Pancreas (tissue), 10 donors: ENCODE measurements at regions not wholly inside any gene's neighbourhood (a gene's known extent, or its start where the extent isn't known, plus 50 kb on each side); places are given as distances from the start of the nearest gene placed in this dataset.
A peak's percentile ranks its signal among the peaks of the same experiment; 100 is the strongest.

Source experiments
- ATAC-seq, 4 donors: fragments of 200-7000 bp; cut with Tn5 transposase; one replicate each; pipeline versions ENCODE4 v1.8.0 to v1.9.1; 2020; ENCODE audit warnings: mild to moderate bottlenecking in 4 of 4, moderate library complexity in 4 of 4
- DNase-seq, 6 donors: peaks; one replicate each; pipeline ENCODE4 v3.0.0-alpha.2; 2020
- FAIRE-seq: peaks from 2 replicates; lab custom pipeline; 2012; peaks lifted over from hg19 to GRCh38; lab: Jason Lieb, UNC
- H3K27ac ChIP-seq, 4 donors: fragments of 200-600 bp; sonication (generic); 1 replicate in 3 of 4; 2 replicates in 1 of 4; pipeline versions ENCODE4 v1.5.0 to v1.8.0; 2020
- H3K27me3 ChIP-seq, 4 donors: fragments of 200-600 bp; one replicate each; pipeline ENCODE4 v1.8.0; 2021
- H3K36me3 ChIP-seq, 3 donors: fragments of 200-600 bp; sonication (generic) in 1 of 3; one replicate each; pipeline versions ENCODE4 v1.5.0 to v1.8.0; 2020 to 2021
- H3K4me1 ChIP-seq, 3 donors: fragments of 200-600 bp; one replicate each; pipeline ENCODE4 v1.8.0; 2021
- H3K4me3 ChIP-seq, 4 donors: fragments of 200-600 bp; sonication (generic) in 2 of 4; one replicate each; pipeline versions ENCODE4 v1.5.0 to v1.8.0; 2020 to 2021
- H3K9me3 ChIP-seq, 4 donors: fragments of 200-600 bp; one replicate each; pipeline ENCODE4 v1.8.0; 2021
- WGBS, 2 donors: extraction: QIAGEN DNeasy Blood & Tissue Kit; methylation state at CpG; one replicate each; pipeline ENCODE4 v1.1.7; 2013; 5-methylcytosine and 5-hydroxymethylcytosine counted together
- intact Hi-C, 3 donors: fragments of 100-400 bp; cut with DNase I; formaldehyde crosslinking; loops; one replicate each; pipeline versions ENCODE4 v1.11.1 to v1.14.2; 2022
- TF ChIP-seq, protein P1 (sequence below), 4 donors: fragments of 200-600 bp; sonication (generic) in 3 of 4; IDR thresholded peaks; one replicate each; pipeline versions ENCODE4 v1.5.0 to v1.8.0; 2021; ENCODE audit warnings: antibody characterized with exemption in 4 of 4
- donor health status: healthy with polysubstance abuse.
- donor health status: DM: no; HTN: no; CAD: no; lungs with moderate emphysema.
- donor health status: DM: no; HTN: no; CAD: no.
- donor health status: control.
- donor health status: control.
- donor health status: Bipolar disorder and iron deficiency.
- donor health status: DM: yes; HTN: yes; CAD: no.
- donor health status: DM: no; HTN: no; CAD: no.
- donor health status: DM: no; HTN: no; CAD: no.
- donor health status: DM: yes; HTN: yes; CAD: no.

GRCh38 chr11:19598456-19598855 is 114.2 kb upstream of the NAV2 start:
- no peak for FAIRE-seq

DNA sequence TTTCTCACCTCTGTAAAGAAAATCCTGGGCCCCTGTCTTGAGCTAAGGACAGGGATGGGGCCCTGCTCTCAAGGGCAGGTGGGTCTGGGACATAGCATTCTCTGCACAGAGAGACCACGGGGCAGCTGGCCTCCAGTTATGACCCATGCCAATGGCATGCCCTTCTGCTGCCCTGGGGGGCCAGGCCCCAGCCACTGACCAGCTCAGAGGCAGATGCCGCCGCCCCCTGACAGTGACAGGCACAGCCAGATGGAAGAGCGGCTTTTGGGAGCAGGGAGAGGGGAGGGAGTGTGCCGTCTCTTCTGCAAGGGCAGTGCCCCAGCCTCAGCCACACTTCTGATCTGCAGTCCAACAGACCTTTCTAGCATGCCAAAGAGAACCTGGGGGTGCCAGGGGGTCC is 114.8 kb upstream of the NAV2 start:
- Histone ChIP-seq H3K27ac (no peak overlapping the region), H3K36me3 (no peaks in the 10 kb centered on the region), H3K4me3 (no peak overlapping the region), H3K27me3 (no peaks in the 10 kb centered on the region), H3K4me1 (no peaks in the 10 kb centered on the region), H3K9me3 (no peaks in the 10 kb centered on the region)
- intact Hi-C loops = no loop called here
- DNase-seq (peak in 1 of 6 donors; percentile 50), FAIRE-seq (no peak), ATAC-seq (no peak)
- TF ChIP-seq, protein P1, sequence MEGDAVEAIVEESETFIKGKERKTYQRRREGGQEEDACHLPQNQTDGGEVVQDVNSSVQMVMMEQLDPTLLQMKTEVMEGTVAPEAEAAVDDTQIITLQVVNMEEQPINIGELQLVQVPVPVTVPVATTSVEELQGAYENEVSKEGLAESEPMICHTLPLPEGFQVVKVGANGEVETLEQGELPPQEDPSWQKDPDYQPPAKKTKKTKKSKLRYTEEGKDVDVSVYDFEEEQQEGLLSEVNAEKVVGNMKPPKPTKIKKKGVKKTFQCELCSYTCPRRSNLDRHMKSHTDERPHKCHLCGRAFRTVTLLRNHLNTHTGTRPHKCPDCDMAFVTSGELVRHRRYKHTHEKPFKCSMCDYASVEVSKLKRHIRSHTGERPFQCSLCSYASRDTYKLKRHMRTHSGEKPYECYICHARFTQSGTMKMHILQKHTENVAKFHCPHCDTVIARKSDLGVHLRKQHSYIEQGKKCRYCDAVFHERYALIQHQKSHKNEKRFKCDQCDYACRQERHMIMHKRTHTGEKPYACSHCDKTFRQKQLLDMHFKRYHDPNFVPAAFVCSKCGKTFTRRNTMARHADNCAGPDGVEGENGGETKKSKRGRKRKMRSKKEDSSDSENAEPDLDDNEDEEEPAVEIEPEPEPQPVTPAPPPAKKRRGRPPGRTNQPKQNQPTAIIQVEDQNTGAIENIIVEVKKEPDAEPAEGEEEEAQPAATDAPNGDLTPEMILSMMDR (IDR thresholded peaks at IDR 0.05) = no peak
- 91 to 95% methylated on average over 5 of the region's 5 CpGs for whole genome bisulfite sequencing, 2 donors

More at GRCh38 chr11:19598456-19598855, 114.2 kb upstream of the NAV2 start:
- H3K9me3 ChIP-seq = no peaks in the 10 kb centered on the region
- ATAC-seq (no peak), DNase-seq (no peak)
- H3K27ac ChIP-seq = no peak overlapping the region
- no peaks in the 10 kb centered on the region for H3K27me3 ChIP-seq
- intact Hi-C loops = no loop called here
- TF ChIP-seq, protein P1 (IDR thresholded peaks at IDR 0.05) = no peak
- no peaks in the 10 kb centered on the region for H3K36me3 ChIP-seq
- H3K4me1 ChIP-seq = no peaks in the 10 kb centered on the region
- H3K4me3 ChIP-seq = no peak overlapping the region
- WGBS, 2 donors = 54 to 56% methylated on average over 3 of the region's 3 CpGs

GRCh38 chr11:19597206-19597605 is 115.4 kb upstream of the NAV2 start:
- H3K4me1 ChIP-seq = no peaks in the 10 kb centered on the region
- FAIRE-seq = no peak
- H3K36me3 ChIP-seq = no peaks in the 10 kb centered on the region
- TF ChIP-seq, protein P1 (IDR thresholded peaks at IDR 0.05) = no peak
- no peak overlapping the region for H3K4me3 ChIP-seq
- WGBS, 2 donors = 93 to 95% methylated on average over 1 of the region's 1 CpG
- peak in 1 of 4 donors; percentile 28 for ATAC-seq
- H3K9me3 ChIP-seq = no peaks in the 10 kb centered on the region
- DNase-seq = no peak
- intact Hi-C loops = no loop called here
- no peak overlapping the region for H3K27ac ChIP-seq
- H3K27me3 ChIP-seq = no peaks in the 10 kb centered on the region

GRCh38 chr11:19595840-19596751 is 116.5 kb upstream of the NAV2 start:
- H3K4me1 ChIP-seq = no peaks in the 10 kb centered on the region
- no peak overlapping the region for H3K27ac ChIP-seq
- no peaks in the 10 kb centered on the region for H3K36me3 ChIP-seq
- intact Hi-C loops = no loop called here
- DNase-seq = no peak
- no peaks in the 10 kb centered on the region for H3K9me3 ChIP-seq
- TF ChIP-seq, protein P1 (IDR thresholded peaks at IDR 0.05) = no peak
- peak in 3 of 4 donors; percentile 24 to 64 (median 32) for ATAC-seq
- 71 to 74% methylated on average over 12 of the region's 12 CpGs for WGBS, 2 donors
- FAIRE-seq = no peak
- H3K4me3 ChIP-seq = no peak overlapping the region
- H3K27me3 ChIP-seq = no peaks in the 10 kb centered on the region

DNA sequence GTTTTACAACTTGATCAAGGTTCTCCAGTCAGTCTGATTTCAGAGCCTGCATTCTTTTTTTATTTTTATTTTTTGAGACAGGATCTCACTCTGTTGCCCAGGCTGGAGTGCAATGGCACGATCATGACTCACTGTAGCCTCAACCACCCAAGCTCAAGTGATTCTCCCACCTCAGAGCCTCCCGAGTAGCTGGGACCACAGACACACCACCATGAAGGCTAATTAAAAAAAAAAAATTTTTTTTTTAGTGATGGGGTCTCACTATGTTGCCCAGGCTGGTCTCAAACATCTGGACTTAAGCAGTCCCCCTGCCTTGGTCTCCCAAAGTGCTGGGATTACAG is 117.2 kb upstream of the NAV2 start:
- TF ChIP-seq, protein P1 (IDR thresholded peaks at IDR 0.05) = no peak
- FAIRE-seq = no peak
- no peaks in the 10 kb centered on the region for H3K36me3 ChIP-seq
- no peak overlapping the region for H3K27ac ChIP-seq
- no peak for ATAC-seq
- DNase-seq = no peak
- intact Hi-C loops = no loop called here
- H3K4me3 ChIP-seq = no peak overlapping the region
- 84 to 89% methylated on average over 2 of the region's 2 CpGs for WGBS, 2 donors
- H3K4me1 ChIP-seq = no peaks in the 10 kb centered on the region
- no peaks in the 10 kb centered on the region for H3K27me3 ChIP-seq
- no peaks in the 10 kb centered on the region for H3K9me3 ChIP-seq
